ENCODE measurements at regions not wholly inside any gene's neighbourhood (a gene's known extent, or its start where the extent isn't known, plus 50 kb on each side); places are given as distances from the start of the nearest gene placed in this dataset.

GRCh38 chr11:70627219-70627618 is 228.9 kb downstream of the CTTN start:
- Histone ChIP-seq H3K27ac (ENCODE audit: low read depth, low read length) (no peak overlapping the region), H3K79me2 (ENCODE audit: insufficient read depth, low read length) (no peaks in the 10 kb centered on the region), H3K27me3 (ENCODE audit: insufficient read depth, low read length) (no peaks in the 10 kb centered on the region), H3K4me3 (replicated peaks in 1 of 2; ENCODE audit: low read depth in 1 of 2, low read length in 2 of 2) (no peak overlapping the region), H3K4me1 (ENCODE audit: control insufficient read depth in 1 of 2, insufficient read depth in 2 of 2, low read length in 2 of 2) (no peaks in the 10 kb centered on the region), H3K9me3 (ENCODE audit: control insufficient read depth in 1 of 2, insufficient read depth in 1 of 2, low read depth in 1 of 2, low read length in 2 of 2) (no peaks in the 10 kb centered on the region), H3K36me3 (ENCODE audit: control insufficient read depth in 1 of 2, insufficient read depth in 2 of 2, low read length in 2 of 2) (no peaks in the 10 kb centered on the region), H3K4me2 (ENCODE audit: low read length) (no peak overlapping the region), H3K9me2 (ENCODE audit: insufficient read depth) (no peaks in the 10 kb centered on the region), H3K9ac (ENCODE audit: low read length) (no peak overlapping the region), H4K20me1 (ENCODE audit: insufficient read depth) (no peaks in the 10 kb centered on the region), H2AFZ (ENCODE audit: low read depth, low read length, poor library complexity, severe bottlenecking) (no peak overlapping the region)
- ChIA-PET POLR2A (no interaction called here), RAD21 (ENCODE audit: low non-redundant PET in 1 of 2, low total read pairs in 2 of 2, uncharacterized antibody in 2 of 2, unreplicated experiment in 2 of 2) (no interaction called here), CTCF (no interaction called here)
- no peak for DNase-seq (ENCODE audit: low read depth, low spot score)
- intact Hi-C loops (cut with micrococcal nuclease), result no loop called here
- no TSS peak for BruUV-seq (replicated peaks)
- ATAC-seq, result no peak
- no peak for TF ChIP-seq POLR2AphosphoS5 (IDR thresholded peaks at IDR 0.05; ENCODE audit: low read depth, low read length)
- TF ChIP-seq MAX (IDR thresholded peaks at IDR 0.05), result no peak
- TF ChIP-seq ZNF274 (IDR thresholded peaks at IDR 0.05; ENCODE audit: low read depth, low read length), result no peak
- no peak for TF ChIP-seq SRF (IDR thresholded peaks at IDR 0.05; ENCODE audit: low read depth)
- TF ChIP-seq, protein P1, sequence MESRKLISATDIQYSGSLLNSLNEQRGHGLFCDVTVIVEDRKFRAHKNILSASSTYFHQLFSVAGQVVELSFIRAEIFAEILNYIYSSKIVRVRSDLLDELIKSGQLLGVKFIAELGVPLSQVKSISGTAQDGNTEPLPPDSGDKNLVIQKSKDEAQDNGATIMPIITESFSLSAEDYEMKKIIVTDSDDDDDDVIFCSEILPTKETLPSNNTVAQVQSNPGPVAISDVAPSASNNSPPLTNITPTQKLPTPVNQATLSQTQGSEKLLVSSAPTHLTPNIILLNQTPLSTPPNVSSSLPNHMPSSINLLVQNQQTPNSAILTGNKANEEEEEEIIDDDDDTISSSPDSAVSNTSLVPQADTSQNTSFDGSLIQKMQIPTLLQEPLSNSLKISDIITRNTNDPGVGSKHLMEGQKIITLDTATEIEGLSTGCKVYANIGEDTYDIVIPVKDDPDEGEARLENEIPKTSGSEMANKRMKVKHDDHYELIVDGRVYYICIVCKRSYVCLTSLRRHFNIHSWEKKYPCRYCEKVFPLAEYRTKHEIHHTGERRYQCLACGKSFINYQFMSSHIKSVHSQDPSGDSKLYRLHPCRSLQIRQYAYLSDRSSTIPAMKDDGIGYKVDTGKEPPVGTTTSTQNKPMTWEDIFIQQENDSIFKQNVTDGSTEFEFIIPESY (IDR thresholded peaks at IDR 0.05; ENCODE audit: extremely low read depth, insufficient replicate concordance, low read length), result no peak
- no peak for TF ChIP-seq CEBPB (IDR thresholded peaks at IDR 0.05; ENCODE audit: low read depth)
- no peak for TF ChIP-seq ZFX (IDR thresholded peaks at IDR 0.05)
- TF ChIP-seq JUND (IDR thresholded peaks at IDR 0.05), result no peak
- TF ChIP-seq FOSL1 (IDR thresholded peaks at IDR 0.05; ENCODE audit: low read depth), result no peak
- TF ChIP-seq, protein P2, sequence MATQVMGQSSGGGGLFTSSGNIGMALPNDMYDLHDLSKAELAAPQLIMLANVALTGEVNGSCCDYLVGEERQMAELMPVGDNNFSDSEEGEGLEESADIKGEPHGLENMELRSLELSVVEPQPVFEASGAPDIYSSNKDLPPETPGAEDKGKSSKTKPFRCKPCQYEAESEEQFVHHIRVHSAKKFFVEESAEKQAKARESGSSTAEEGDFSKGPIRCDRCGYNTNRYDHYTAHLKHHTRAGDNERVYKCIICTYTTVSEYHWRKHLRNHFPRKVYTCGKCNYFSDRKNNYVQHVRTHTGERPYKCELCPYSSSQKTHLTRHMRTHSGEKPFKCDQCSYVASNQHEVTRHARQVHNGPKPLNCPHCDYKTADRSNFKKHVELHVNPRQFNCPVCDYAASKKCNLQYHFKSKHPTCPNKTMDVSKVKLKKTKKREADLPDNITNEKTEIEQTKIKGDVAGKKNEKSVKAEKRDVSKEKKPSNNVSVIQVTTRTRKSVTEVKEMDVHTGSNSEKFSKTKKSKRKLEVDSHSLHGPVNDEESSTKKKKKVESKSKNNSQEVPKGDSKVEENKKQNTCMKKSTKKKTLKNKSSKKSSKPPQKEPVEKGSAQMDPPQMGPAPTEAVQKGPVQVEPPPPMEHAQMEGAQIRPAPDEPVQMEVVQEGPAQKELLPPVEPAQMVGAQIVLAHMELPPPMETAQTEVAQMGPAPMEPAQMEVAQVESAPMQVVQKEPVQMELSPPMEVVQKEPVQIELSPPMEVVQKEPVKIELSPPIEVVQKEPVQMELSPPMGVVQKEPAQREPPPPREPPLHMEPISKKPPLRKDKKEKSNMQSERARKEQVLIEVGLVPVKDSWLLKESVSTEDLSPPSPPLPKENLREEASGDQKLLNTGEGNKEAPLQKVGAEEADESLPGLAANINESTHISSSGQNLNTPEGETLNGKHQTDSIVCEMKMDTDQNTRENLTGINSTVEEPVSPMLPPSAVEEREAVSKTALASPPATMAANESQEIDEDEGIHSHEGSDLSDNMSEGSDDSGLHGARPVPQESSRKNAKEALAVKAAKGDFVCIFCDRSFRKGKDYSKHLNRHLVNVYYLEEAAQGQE (IDR thresholded peaks at IDR 0.05; ENCODE audit: low read depth), result no peak
- no peak for TF ChIP-seq POLR2A (IDR thresholded peaks at IDR 0.05; ENCODE audit: borderline replicate concordance, extremely low read depth, insufficient read depth, insufficient read length)
- TF ChIP-seq EZH2 (IDR thresholded peaks at IDR 0.05), result no peak
- TF ChIP-seq CTCF (IDR thresholded peaks at IDR 0.05 in 2 of 3, conservative IDR thresholded peaks at IDR 0.05 in 1 of 3; ENCODE audit: borderline replicate concordance in 1 of 3, insufficient read depth in 1 of 3, low read depth in 2 of 3, low read length in 2 of 3), result no peak
- no peak for TF ChIP-seq TCF7L2 (IDR thresholded peaks at IDR 0.05; ENCODE audit: borderline replicate concordance, extremely low read depth, insufficient read depth, insufficient read length)
- no peak for TF ChIP-seq ATF3 (IDR thresholded peaks at IDR 0.05)
- no peak for TF ChIP-seq RAD21 (IDR thresholded peaks at IDR 0.05; ENCODE audit: low read depth)
- no peak for TF ChIP-seq ELF1 (IDR thresholded peaks at IDR 0.05; ENCODE audit: borderline replicate concordance, low read depth)
- TF ChIP-seq EZH2phosphoT487 (IDR thresholded peaks at IDR 0.05; ENCODE audit: borderline replicate concordance), result no peak
- TF ChIP-seq YY1 (IDR thresholded peaks at IDR 0.05; ENCODE audit: extremely low read depth, insufficient replicate concordance, low read depth, low read length), result no peak
